T-helper 1 cell treated with Interleukin-12 subunit alpha and Interleukin-12 subunit beta and Interleukin-4 antibody, amounts not matched to agents 30 ng/mL and 1 ng/mL, for 36 hours (primary cell): ENCODE measurements at regions not wholly inside any gene's neighbourhood (a gene's known extent, or its start where the extent isn't known, plus 50 kb on each side); places are given as distances from the start of the nearest gene placed in this dataset.

Experiments
- intact Hi-C: fragments of 100-400 bp; cut with micrococcal nuclease; formaldehyde crosslinking; loops from one replicate; pipeline ENCODE4 v1.15.1; 2024

DNA sequence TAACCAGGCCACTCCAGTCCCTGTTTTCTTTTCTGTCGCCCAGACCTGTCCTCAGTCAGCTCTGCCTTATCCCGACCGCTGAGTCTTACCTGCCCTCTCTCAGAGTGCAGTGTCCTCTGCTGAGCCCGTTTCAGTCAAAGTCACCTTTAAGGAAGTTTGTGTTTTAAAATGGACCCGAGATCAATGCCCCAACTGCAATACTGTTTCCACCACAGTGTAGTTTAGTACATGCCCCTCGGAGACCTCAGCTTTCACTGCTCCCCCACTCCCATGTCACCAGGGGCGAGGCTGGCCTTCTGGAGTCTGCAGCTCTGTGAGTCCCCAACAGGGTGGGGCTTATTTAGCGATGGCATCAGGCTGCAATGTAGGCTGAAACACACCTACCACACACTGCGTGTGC, 248.4 kb upstream of the TSHZ3 start:
- intact Hi-C loops = no loop called here

DNA sequence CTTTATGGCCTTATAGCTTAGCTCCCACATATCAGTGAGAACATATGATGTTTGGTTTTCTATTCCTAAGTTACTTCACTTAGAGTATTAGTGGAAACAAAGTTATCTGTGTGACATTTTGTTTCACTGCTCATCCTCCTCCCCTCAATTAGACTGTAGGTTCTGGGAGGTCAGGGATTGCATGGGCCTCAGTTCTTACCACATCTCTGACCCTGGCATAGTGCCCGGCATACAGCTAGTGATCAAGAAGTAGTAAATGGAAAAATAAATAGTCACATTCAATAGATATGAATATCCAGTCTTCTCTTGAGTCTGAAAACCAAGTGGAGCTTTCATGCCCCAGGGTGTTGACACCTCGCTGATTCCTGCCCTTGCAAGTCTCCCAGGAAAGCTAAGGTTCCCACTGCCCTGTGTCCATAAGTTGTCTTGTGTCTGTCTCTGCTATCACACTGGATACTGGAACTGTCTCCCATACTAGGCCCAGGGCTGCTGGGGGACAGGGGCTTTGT, 249.5 kb upstream of the TSHZ3 start:
- intact Hi-C loops = no loop called here

- intact Hi-C loops = no loop called here
Observed at GRCh38 chr19:31600731-31601295, 251.6 kb upstream of the TSHZ3 start.

GRCh38 chr19:31601855-31602254, 252.6 kb upstream of the TSHZ3 start:
- intact Hi-C loops = no loop called here

GRCh38 chr19:31602548-31602947, 253.3 kb upstream of the TSHZ3 start:
- intact Hi-C loops = no loop called here

DNA sequence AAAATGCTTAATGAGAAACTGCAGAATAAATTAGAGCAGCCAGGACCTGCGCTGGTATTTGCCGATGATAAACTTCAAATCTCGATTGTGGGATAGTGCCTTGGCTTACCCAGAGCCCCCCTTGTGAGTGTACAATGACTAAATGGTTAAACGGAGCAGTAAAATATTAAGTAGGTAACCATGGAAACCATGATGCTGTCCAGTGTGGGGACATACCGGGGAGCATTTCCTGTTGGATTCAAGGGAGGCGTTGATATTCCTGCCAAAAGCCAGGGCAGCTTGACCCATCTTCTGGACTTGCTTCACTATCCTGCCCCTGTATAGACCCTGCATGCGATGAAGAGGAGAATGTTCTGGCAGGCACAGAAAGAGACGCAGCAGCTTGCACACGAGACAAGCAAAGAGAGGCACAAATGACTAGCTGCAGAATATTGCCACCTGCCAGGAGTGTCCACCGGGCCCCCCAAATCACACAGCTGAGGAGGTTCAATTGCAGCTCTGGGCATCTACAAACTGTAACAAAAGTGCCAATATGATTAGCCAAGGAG, 255.3 kb upstream of the TSHZ3 start:
- intact Hi-C loops = no loop called here

- intact Hi-C loops = no loop called here
Observed at GRCh38 chr19:31610018-31610417, 260.8 kb upstream of the TSHZ3 start.

DNA sequence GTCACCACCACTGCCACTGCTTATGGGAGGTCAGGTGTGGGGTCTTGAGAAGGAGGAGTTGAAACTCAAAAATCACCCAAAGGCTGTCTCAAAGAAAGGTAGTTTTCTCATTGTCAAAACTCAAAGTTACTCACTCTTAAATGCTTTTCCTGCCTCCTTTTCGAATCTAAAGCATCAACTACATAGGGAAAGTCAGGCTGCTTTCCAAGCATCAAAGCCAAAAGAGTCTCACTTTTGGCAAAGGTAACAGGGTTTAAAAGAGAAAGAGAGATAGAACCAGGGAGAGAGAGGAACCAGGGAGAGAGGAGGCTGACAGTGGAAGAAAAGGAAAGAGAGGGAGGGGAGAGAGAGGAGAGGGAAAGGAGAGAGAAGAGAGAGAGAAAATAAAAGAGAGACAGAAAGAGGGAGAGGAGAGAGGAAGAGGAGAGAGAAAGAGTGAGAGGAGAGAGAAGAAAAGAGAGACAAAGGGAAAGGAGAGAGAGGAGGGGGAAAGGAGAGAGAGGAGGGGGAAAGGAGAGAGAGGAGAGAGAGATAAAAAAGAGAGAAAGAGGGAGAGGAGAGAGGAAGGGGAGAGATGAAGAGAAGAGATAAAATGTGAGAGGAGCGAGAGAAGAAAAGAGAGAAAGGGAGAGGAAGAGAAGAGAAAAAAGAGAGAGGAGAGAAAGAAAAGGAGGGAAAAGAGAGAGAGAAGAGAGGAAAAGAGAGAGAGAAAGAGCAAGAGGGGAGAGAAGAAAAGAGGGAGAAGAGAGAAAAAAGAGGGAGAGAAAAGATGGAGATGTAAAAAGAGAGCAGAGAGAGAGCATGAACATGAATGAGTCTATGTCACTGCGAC, 262.0 kb upstream of the TSHZ3 start:
- intact Hi-C loops = no loop called here

- intact Hi-C loops = no loop called here
Observed at GRCh38 chr19:31612873-31613272, 263.6 kb upstream of the TSHZ3 start.

- intact Hi-C loops = no loop called here
Observed at GRCh38 chr19:31613683-31614219, 264.5 kb upstream of the TSHZ3 start.

GRCh38 chr19:31616031-31616430, 266.8 kb upstream of the TSHZ3 start:
- intact Hi-C loops = no loop called here

GRCh38 chr19:31617010-31617585, 267.9 kb upstream of the TSHZ3 start:
- intact Hi-C loops = no loop called here

DNA sequence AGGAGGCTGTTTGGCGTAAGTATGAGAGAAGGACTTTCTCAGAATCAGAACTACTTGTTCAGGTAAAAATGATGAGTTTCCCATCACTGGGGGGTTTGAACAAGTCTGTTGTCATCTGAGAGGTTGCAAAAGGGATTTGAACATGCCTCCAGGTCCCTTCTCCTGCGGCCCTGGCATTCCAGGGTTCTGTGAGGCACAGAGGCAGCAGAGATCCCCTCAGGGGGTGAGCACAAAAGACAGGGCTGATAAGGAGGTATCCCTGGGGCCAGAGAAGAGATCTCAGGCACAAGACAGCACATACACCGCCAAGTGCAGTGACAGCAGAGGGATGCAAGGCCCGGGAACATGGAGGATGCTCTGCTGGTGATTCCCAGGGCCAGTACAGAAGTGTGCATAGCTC, 275.8 kb upstream of the TSHZ3 start:
- intact Hi-C loops = no loop called here

- intact Hi-C loops = no loop called here
Observed at GRCh38 chr19:31625575-31625974, 276.3 kb upstream of the TSHZ3 start.

DNA sequence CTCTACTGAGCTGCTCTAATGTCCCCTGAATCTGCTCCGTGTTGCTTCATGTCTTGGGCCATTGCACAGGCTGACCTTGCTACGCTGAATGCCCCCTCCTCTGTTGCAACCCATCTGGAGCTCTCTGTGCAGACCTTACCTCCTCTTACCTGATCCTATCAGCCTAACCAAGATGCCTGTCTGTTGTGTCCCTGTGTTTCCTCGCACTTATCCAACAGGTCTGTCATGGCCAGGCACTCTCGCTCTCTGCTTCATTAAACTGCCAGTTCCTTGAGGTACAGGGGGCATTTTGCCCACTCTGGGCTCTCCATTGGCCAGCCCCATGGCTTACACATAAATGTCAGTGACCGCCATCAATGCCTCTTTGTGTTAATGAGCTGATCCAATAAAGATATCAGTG, 277.7 kb upstream of the TSHZ3 start:
- intact Hi-C loops = no loop called here

DNA sequence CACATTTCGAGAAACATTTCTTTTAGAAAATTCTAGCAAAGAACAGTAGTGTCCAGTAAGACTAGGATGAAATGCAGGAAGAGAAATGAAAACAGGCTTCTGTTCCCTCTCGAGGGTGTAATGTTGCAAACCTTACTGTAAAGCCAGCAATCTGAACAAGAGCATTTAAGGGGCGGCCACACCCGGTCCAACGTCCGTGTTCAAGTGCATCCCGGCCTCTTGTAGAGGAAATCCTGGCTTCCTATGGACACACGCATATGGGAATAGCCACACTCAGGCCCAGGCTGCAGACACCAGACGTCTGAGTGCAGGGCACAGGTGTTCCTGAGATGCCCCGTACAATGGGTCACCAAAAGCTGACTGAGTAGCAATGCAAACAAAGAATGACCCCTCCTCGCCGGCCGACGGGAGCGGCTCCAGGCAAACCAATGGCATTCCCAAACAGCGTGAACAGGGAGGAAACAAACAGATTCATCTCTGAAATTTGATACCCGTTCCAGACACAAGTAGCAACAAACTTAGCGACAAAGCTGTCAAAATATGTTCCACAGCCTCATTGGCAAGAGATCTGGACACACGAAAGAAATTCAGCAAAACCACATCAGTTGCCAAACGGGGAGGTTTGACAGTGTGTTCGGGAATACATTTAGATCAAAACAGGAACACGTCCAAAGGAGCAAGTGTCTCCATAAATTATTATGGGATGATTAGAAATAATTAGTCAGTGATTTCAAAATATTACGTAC, 278.6 kb upstream of the TSHZ3 start:
- intact Hi-C loops = no loop called here

- intact Hi-C loops = no loop called here
Observed at GRCh38 chr19:31629579-31630363, 280.5 kb upstream of the TSHZ3 start.

GRCh38 chr19:31633014-31633413, 283.8 kb upstream of the TSHZ3 start:
- intact Hi-C loops = no loop called here

DNA sequence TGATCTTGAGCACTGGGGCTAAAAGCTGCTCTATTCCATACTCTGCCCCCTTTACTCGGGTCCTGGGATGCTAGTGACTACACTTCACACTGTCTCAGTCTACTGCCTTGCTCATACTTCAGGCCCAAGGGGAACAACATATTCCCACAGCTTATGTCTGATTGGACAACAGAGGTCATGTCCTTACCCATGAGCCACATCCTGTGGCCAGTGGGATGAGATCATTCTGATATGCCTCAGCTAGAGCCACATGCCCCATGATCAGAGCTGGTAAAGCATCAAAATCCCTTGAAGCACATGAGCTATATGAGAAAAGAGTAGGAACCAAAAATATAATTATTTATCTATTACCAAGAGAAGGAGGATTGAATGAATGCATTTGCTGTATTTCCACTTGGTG, 290.1 kb upstream of the TSHZ3 start:
- intact Hi-C loops = no loop called here

DNA sequence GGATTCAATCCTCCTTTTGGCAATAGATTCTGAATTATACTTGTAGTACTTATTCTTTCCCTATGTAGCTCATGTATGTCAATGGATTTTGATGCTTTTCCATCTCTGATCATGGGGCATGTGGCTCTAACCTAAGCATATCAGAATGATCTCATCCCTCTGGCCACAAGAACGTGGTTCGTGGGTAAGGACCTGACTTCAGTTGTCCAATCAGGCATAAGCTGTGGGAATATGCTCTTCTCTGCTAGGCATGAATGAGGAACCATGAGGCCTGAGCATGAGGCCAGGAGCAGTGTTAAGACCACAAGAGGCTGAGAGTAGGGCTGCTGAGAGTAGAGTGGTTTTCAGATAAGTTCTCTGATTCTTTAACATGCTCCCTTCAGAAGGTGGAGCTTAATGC, 292.4 kb upstream of the TSHZ3 start:
- intact Hi-C loops = no loop called here

GRCh38 chr19:31648347-31648746, 299.1 kb upstream of the TSHZ3 start:
- intact Hi-C loops = no loop called here
